HCT116 (cell line): ENCODE measurements at regions not wholly inside any gene's neighbourhood (a gene's known extent, or its start where the extent isn't known, plus 50 kb on each side); places are given as distances from the start of the nearest gene placed in this dataset.

ENCODE experiments used
- ATAC-seq: fragments of 200-7000 bp; cut with Tn5 transposase; 2 replicates; pipeline ENCODE4 v1.9.1; 2020; ENCODE audit warnings: mild to moderate bottlenecking, moderate library complexity
- BruUV-seq: library from RNA; stranded (reverse); fragments of 400-500 nt; replicated peaks from 2 replicates; lab custom pipeline; 2021; lab: Mats Ljungman, UMichigan
- CTCF ChIA-PET: fragments of 300-600 bp; sonication (Branson Sonifier 250); formaldehyde crosslinking; loops from one replicate; lab custom pipeline; 2021; ENCODE audit warnings: antibody characterized with exemption; lab: Charles Lee
- POLR2A ChIA-PET: fragments of 300-600, 350-600 bp; sonication (Branson Sonifier 250); formaldehyde crosslinking; loops from one replicate; lab custom pipeline; 2021; ENCODE audit warnings: antibody characterized with exemption; lab: Charles Lee
- RAD21 ChIA-PET, 2 experiments: fragments of 300-600 bp; sonication (Branson Sonifier 250); formaldehyde crosslinking; loops; one replicate each; lab custom pipeline; 2023; ENCODE audit warnings: low total read pairs in 2 of 2; ENCODE audit not compliant: uncharacterized antibody in 2 of 2, unreplicated experiment in 2 of 2, low non-redundant PET in 1 of 2; lab: Charles Lee
- DNase-seq: peaks from one replicate; pipeline ENCODE4 v3.0.0-alpha.2; 2010; ENCODE audit warnings: low read depth, low spot score
- H2AFZ ChIP-seq: fragments of 200-600 bp; shearing (Covaris generic), sonication (generic); 2 replicates; pipeline ENCODE4 v1.6.1; 2017; ENCODE audit warnings: low read depth, mixed run types, mixed read lengths, antibody characterized with exemption, low read length; ENCODE audit not compliant: poor library complexity, severe bottlenecking
- H3K27ac ChIP-seq: 2 replicates; pipeline ENCODE4 v1.5.1; 2012; ENCODE audit warnings: low read depth, low read length
- H3K27me3 ChIP-seq: fragments of 200-600 bp; sonication (generic); 2 replicates; pipeline ENCODE4 v1.6.1; 2016; ENCODE audit warnings: mixed run types, low read length, mixed read lengths; ENCODE audit not compliant: insufficient read depth
- H3K36me3 ChIP-seq, 2 experiments: fragments of 200-500 bp in 1 of 2; fragments of 200-600 bp in 1 of 2; sonication (Bioruptor generic) in 1 of 2; sonication (generic) in 1 of 2; 2 replicates each; pipeline versions ENCODE4 v1.5.1 to v1.6.1; 2014 to 2016; ENCODE audit warnings: low read length in 2 of 2, inconsistent platforms in 1 of 2, mixed read lengths in 1 of 2, mixed run types in 1 of 2; ENCODE audit not compliant: insufficient read depth in 2 of 2, control insufficient read depth in 1 of 2
- H3K4me1 ChIP-seq, 2 experiments: fragments of 200-600 bp in 1 of 2; sonication (generic) in 1 of 2; 2 replicates each; pipeline versions ENCODE4 v1.5.1 to v1.6.1; 2012 to 2017; ENCODE audit warnings: low read length in 2 of 2, inconsistent platforms in 1 of 2, mild to moderate bottlenecking in 1 of 2, mixed read lengths in 1 of 2, mixed run types in 1 of 2, moderate library complexity in 1 of 2; ENCODE audit not compliant: insufficient read depth in 2 of 2, control insufficient read depth in 1 of 2
- H3K4me2 ChIP-seq: fragments of 200-600 bp; sonication (generic); 2 replicates; pipeline ENCODE4 v1.6.1; 2017; ENCODE audit warnings: mixed run types, low read length, mixed read lengths
- H3K4me3 ChIP-seq, 2 experiments: fragments of 200-600 bp in 1 of 2; sonication (generic) in 1 of 2; replicated peaks in 1 of 2; 2 replicates each; pipeline ENCODE4 v1.5.1; 2011 to 2016; ENCODE audit warnings: low read length in 2 of 2, control low read depth in 1 of 2, low read depth in 1 of 2, mild to moderate bottlenecking in 1 of 2, mixed read lengths in 1 of 2, mixed run types in 1 of 2
- H3K79me2 ChIP-seq: fragments of 200-600 bp; sonication (generic); 2 replicates; pipeline ENCODE4 v1.6.1; 2017; ENCODE audit warnings: mild to moderate bottlenecking, mixed run types, low read length, moderate library complexity, mixed read lengths; ENCODE audit not compliant: insufficient read depth
- H3K9ac ChIP-seq: fragments of 200-600 bp; sonication (generic); 2 replicates; pipeline ENCODE4 v1.6.1; 2016; ENCODE audit warnings: low read length, mixed read lengths
- H3K9me2 ChIP-seq: fragments of 200-600 bp; sonication (generic), shearing (Covaris generic); 2 replicates; pipeline ENCODE4 v1.6.1; 2017; ENCODE audit warnings: mixed run types, mild to moderate bottlenecking, moderate library complexity; ENCODE audit not compliant: insufficient read depth
- H3K9me3 ChIP-seq, 2 experiments: fragments of 200-500 bp in 1 of 2; fragments of 200-600 bp in 1 of 2; sonication (Bioruptor generic) in 1 of 2; sonication (generic) in 1 of 2; 2 replicates each; pipeline ENCODE4 v1.6.1; 2014 to 2017; ENCODE audit warnings: low read length in 2 of 2, mixed read lengths in 2 of 2, inconsistent platforms in 1 of 2, low read depth in 1 of 2, mild to moderate bottlenecking in 1 of 2, mixed run types in 1 of 2, moderate library complexity in 1 of 2; ENCODE audit not compliant: control insufficient read depth in 1 of 2, insufficient read depth in 1 of 2
- H4K20me1 ChIP-seq: fragments of 200-600 bp; sonication (generic), shearing (Covaris generic); 2 replicates; pipeline ENCODE4 v1.6.1; 2017; ENCODE audit warnings: mixed run types, mild to moderate bottlenecking, moderate library complexity; ENCODE audit not compliant: insufficient read depth
- ATF3 ChIP-seq: IDR thresholded peaks from 2 replicates; pipeline ENCODE4 v1.6.1; 2012
- EGR1 ChIP-seq: IDR thresholded peaks from 2 replicates; pipeline ENCODE4 v1.6.1; 2012; ENCODE audit warnings: low read depth
- ELF1 ChIP-seq: IDR thresholded peaks from 2 replicates; pipeline ENCODE4 v1.6.1; 2012; ENCODE audit warnings: low read depth, borderline replicate concordance
- EZH2 ChIP-seq: fragments of 200-600 bp; sonication (generic); IDR thresholded peaks from 2 replicates; pipeline ENCODE4 v1.6.1; 2017; ENCODE audit warnings: antibody characterized with exemption, mixed run types
- EZH2phosphoT487 ChIP-seq: fragments of 200-600 bp; IDR thresholded peaks from 2 replicates; pipeline ENCODE4 v1.6.1; 2018; ENCODE audit warnings: antibody characterized with exemption, borderline replicate concordance
- FOSL1 ChIP-seq: IDR thresholded peaks from 2 replicates; pipeline ENCODE4 v1.6.1; 2012; ENCODE audit warnings: low read depth
- MAX ChIP-seq: IDR thresholded peaks from 2 replicates; pipeline ENCODE4 v1.6.1; 2012
- RAD21 ChIP-seq: IDR thresholded peaks from 2 replicates; pipeline ENCODE4 v1.6.1; 2012; ENCODE audit warnings: low read depth, mild to moderate bottlenecking
- SIN3A ChIP-seq: IDR thresholded peaks from 2 replicates; pipeline ENCODE4 v1.6.1; 2012; ENCODE audit warnings: low read depth
- SP1 ChIP-seq: IDR thresholded peaks from 2 replicates; pipeline ENCODE4 v1.6.1; 2012; ENCODE audit warnings: low read depth
- SRF ChIP-seq: IDR thresholded peaks from 2 replicates; pipeline ENCODE4 v1.6.1; 2012; ENCODE audit warnings: low read depth
- TCF7L2 ChIP-seq: IDR thresholded peaks from 2 replicates; pipeline ENCODE4 v1.7.0; 2011; ENCODE audit warnings: borderline replicate concordance, inconsistent platforms; ENCODE audit not compliant: insufficient read depth, insufficient read length; ENCODE audit errors: extremely low read depth
- YY1 ChIP-seq: IDR thresholded peaks from 2 replicates; pipeline ENCODE4 v1.6.1; 2011; ENCODE audit warnings: low read length, low read depth, moderate library complexity, mild to moderate bottlenecking; ENCODE audit not compliant: insufficient replicate concordance; ENCODE audit errors: extremely low read depth
- ZFX ChIP-seq: fragments of 450-650 bp; IDR thresholded peaks from 2 replicates; pipeline ENCODE4 v1.6.1; 2017
- ZNF274 ChIP-seq: fragments of 200-500 bp; sonication (Bioruptor generic); IDR thresholded peaks from 2 replicates; pipeline ENCODE4 v1.6.1; 2014; ENCODE audit warnings: mild to moderate bottlenecking, low read depth, low read length, inconsistent platforms
- intact Hi-C: fragments of 100-400 bp; cut with micrococcal nuclease; formaldehyde crosslinking; loops from 2 replicates; pipeline ENCODE4 v1.10.0; 2022
- TF ChIP-seq, protein P1 (sequence below): IDR thresholded peaks from 2 replicates; pipeline ENCODE4 v1.6.1; 2011; ENCODE audit warnings: mild to moderate bottlenecking, low read length, moderate library complexity; ENCODE audit not compliant: insufficient replicate concordance; ENCODE audit errors: extremely low read depth

DNA sequence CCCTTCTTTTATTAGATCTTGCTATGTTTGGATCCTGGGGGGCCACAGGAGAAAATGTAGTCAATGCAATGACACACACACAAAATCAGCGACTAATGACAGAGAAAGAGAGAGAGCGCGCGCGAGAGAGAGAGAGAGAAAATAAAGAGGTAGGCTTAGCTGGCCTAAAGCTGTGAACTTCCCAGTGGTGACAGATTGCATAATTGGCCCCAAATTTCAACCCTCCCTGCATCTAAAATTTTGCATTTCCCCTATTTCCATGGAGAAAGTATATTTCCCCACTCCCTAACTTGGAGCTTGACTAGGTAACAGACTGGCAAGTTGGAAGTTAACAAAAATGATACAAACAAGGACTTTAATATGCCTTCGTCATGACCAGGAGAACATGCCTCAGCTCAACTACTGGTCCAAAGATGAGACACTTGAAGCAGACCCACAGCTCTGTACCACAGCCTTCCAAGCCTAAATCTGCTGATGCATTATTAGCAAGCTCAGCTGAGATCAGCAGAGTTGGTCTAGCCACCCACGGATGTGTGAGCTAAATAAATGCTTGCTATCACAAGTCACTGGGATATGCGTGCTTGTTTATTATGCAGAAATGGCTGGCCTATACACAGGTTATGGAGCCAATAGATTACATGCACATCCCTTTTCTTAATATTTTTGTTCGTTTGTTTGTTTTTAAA, 118.1 kb upstream of the PRDM1 start:
- DNase-seq = no peak
- no peak overlapping the region for H2AFZ ChIP-seq
- H3K79me2 ChIP-seq = no peaks in the 10 kb centered on the region
- no peak overlapping the region for H3K4me2 ChIP-seq
- intact Hi-C loops = no loop called here
- ChIA-PET CTCF (no interaction called here), RAD21 (no interaction called here), POLR2A (no interaction called here)
- no peaks in the 10 kb centered on the region for H3K36me3 ChIP-seq
- H3K27me3 ChIP-seq = no peaks in the 10 kb centered on the region
- no peaks in the 10 kb centered on the region for H3K9me2 ChIP-seq
- peaks cover 3 to 5% of the 10 kb centered on the region in 2 experiments; a peak in 1 of 4 replicates for H3K9me3 ChIP-seq
- no peak overlapping the region for H3K27ac ChIP-seq
- BruUV-seq = no TSS peak
- ATAC-seq = no peak
- H3K9ac ChIP-seq = no peak overlapping the region
- no peaks in the 10 kb centered on the region for H3K4me1 ChIP-seq
- H3K4me3 ChIP-seq = no peak overlapping the region
- no peak for TF ChIP-seq FOSL1
- no peaks in the 10 kb centered on the region for H4K20me1 ChIP-seq

DNA sequence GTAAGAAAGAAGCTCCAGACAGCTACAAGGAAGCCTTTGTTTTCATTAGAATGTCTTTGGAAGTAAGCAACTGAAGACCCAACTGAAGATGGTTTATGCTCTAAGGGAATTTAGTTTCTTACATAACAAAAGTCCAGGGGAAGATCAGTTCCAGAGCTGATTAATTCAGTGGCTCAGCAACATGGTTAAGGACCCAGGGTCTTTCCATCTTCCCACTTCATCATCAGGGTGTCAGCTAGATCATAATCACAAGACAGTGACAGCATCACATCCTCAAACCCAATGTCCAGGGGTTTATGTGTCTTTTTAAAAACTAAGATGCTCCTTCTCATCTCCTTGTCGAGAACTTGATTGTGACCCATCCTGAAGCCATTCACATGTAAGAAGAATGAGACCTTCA, 119.7 kb upstream of the PRDM1 start:
- no peaks in the 10 kb centered on the region for H3K9me3 ChIP-seq
- H3K36me3 ChIP-seq = no peaks in the 10 kb centered on the region
- ATAC-seq (no peak), DNase-seq (no peak)
- intact Hi-C loops = no loop called here
- H2AFZ ChIP-seq = no peak overlapping the region
- H3K4me1 ChIP-seq = no peaks in the 10 kb centered on the region
- H3K27me3 ChIP-seq = no peaks in the 10 kb centered on the region
- no peaks in the 10 kb centered on the region for H3K9me2 ChIP-seq
- H4K20me1 ChIP-seq = no peaks in the 10 kb centered on the region
- RAD21 ChIA-PET = no interaction called here
- H3K4me2 ChIP-seq = no peak overlapping the region
- H3K79me2 ChIP-seq = no peaks in the 10 kb centered on the region
- no peak overlapping the region for H3K4me3 ChIP-seq
- H3K27ac ChIP-seq = no peak overlapping the region
- POLR2A ChIA-PET = no interaction called here
- H3K9ac ChIP-seq = no peak overlapping the region
- CTCF ChIA-PET = no interaction called here
- BruUV-seq = no TSS peak
- TF ChIP-seq EGR1 (no peak), EZH2 (no peak), EZH2phosphoT487 (no peak), YY1 (no peak), ZNF274 (no peak), ATF3 (no peak), MAX (no peak), ELF1 (no peak), SIN3A (no peak), RAD21 (no peak), TCF7L2 (no peak), ZFX (no peak), SRF (no peak), SP1 (no peak)
- TF ChIP-seq, protein P1, sequence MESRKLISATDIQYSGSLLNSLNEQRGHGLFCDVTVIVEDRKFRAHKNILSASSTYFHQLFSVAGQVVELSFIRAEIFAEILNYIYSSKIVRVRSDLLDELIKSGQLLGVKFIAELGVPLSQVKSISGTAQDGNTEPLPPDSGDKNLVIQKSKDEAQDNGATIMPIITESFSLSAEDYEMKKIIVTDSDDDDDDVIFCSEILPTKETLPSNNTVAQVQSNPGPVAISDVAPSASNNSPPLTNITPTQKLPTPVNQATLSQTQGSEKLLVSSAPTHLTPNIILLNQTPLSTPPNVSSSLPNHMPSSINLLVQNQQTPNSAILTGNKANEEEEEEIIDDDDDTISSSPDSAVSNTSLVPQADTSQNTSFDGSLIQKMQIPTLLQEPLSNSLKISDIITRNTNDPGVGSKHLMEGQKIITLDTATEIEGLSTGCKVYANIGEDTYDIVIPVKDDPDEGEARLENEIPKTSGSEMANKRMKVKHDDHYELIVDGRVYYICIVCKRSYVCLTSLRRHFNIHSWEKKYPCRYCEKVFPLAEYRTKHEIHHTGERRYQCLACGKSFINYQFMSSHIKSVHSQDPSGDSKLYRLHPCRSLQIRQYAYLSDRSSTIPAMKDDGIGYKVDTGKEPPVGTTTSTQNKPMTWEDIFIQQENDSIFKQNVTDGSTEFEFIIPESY = no peak
